Activated CD8-positive, alpha-beta memory T cell treated with anti-CD3 and anti-CD28 coated beads for 1 hour (primary cell): ENCODE measurements at regions not wholly inside any gene's neighbourhood (a gene's known extent, or its start where the extent isn't known, plus 50 kb on each side); places are given as distances from the start of the nearest gene placed in this dataset.

ENCODE experiments used
- DNase-seq, 2 donors: peaks; one replicate each; pipeline ENCODE4 v3.0.0-alpha.2; 2020; ENCODE audit warnings: low read depth in 1 of 2; ENCODE audit errors: extremely low read depth in 1 of 2

DNA sequence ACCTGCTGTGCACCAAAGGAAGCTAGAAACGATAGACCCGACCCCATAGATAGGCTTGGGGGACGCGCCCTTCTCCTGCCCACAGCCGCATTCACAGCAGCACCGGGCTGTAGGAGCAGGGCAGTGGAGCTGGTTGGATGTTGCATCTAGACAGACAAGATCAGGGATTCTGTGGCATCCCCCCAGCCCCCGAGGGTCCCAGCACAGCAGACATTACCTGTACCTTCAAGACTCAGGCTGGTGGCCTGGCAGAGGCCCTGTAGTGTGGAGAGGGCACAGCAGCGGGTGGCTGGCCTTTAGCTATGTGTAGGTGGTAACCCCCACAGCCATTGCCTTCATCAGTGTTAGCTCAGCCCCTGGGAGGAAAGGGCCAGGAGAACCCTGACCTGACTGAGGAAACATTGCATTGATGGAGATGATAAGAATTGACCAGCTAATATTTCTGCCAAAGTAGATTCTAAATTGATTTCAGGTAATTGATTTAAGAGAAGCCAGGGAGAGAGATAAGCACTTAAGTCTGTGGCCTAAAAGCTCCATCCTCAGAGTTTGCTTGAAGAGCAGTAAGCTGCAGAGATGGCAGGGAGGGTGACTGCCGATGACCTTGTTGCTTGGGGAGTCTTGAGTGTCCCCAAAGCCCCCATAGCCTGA, 269.4 kb downstream of the TLE3 start:
- DNase-seq: no peak

DNA sequence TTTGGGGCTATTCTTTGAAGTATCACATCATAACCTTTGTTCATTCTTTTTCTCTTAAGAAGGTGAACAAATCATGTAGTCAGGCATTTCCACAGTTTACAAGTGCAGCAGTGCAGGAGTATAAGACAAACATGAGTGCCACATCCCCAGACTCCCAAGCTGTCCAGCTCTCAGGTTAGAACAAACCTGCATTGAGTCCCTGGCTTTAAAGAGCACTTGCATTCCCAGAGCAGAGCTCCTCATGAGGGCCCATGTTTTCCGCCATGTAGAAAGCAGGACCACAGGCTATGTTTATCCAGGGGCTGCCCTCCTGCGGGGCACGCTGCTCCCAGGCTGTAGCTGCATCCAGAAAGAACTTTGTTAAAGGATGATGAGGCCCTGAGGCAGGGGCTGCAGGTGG, 267.7 kb downstream of the TLE3 start:
- no peak for DNase-seq

DNA sequence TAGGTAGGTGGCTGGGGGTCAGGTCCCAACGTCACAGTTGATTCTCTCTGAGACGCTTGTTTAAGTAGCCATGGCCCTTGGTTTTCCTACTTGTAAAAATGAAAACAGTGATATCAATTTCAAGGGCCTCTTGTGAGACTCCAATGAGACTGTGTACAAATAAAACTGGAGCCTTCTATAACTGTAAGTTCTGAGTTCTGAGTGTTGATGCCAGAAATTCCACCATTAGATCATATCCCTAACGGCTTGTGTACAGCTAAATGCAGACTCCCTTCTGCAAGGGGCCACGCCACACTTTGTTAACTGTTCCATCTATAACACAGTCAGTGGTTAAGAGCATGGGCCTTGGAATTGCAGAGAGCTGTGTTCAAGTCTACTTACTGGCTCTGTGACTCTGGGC, 267.3 kb downstream of the TLE3 start:
- DNase-seq: no peak

DNA sequence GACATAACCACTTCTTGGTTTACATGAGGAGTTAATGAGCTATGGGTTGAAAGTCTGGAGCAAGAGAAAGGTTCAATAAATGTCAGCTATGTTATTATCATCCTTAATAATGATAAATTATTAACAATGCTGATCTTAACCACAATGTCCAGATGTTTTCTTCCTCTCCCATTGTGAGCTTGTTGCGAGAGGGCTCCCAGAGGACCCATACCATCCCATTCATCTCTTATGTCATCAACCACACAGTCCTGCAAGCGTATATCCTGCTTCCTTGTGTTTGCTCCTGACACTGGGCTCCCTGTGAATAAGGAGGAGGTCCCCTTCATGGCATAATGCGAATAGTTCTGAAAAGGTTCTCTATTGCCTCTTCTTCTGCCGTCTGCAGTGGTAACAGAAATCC, 266.8 kb downstream of the TLE3 start:
- no peak for DNase-seq

DNA sequence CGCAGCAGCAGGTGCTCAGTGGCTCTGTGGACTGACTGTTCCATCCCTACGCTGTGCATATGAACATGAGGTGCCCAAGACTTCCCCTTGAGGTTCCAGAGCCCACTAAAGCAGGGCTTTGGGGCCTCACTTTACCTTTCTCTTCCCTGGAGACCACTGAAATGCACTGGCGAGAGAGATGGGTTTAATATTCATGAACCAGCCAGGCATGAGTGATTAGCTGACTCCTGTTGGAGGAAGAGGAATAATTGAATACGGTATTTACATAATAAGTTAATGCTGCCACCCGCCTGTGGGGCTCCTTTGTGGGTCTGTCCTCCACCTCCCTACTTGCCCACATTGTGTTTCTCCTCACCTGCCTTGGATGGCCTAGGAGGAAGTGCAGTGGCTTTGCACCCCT, 263.4 kb downstream of the TLE3 start:
- no peak for DNase-seq

DNA sequence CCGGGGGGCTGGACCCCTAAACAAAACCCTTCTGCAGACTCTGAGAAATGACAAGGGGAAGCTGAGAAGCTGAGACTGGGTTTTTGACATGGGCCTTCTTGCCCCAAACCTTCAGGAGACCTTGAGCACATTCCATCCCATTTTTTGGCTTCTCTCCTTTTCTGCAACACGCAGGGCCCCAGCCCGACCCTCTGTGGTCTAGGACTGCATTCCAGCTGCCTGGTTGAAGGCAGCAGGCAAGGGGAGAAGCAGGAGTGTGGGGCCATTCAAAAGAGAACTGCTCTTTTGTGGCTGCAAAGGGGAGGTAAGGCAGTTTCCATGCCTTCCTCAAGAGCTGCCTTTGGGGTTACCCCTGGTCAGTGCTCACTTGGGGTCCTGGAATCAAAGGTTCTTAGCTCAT, 263.0 kb downstream of the TLE3 start:
- no peak for DNase-seq

DNA sequence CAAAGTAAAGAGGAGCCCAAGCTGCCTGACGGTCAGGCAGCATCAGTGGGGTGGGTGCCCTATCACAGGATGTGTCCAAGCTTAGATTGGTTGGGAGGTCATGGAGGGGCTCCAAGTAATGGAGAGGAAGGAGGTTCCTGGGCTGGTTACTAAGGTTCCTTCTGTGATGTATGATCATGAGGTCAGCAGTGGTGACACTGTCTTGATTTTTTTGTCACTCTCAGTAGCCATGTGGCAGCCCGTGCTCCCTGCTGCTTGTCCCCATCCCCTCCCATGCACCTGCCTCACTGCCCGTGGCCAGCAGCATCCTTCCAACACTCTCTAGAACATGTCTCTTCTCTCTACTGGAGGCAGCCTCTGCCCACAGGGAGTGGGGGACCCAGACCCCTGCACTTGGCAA, 261.7 kb downstream of the TLE3 start:
- DNase-seq: no peak

DNA sequence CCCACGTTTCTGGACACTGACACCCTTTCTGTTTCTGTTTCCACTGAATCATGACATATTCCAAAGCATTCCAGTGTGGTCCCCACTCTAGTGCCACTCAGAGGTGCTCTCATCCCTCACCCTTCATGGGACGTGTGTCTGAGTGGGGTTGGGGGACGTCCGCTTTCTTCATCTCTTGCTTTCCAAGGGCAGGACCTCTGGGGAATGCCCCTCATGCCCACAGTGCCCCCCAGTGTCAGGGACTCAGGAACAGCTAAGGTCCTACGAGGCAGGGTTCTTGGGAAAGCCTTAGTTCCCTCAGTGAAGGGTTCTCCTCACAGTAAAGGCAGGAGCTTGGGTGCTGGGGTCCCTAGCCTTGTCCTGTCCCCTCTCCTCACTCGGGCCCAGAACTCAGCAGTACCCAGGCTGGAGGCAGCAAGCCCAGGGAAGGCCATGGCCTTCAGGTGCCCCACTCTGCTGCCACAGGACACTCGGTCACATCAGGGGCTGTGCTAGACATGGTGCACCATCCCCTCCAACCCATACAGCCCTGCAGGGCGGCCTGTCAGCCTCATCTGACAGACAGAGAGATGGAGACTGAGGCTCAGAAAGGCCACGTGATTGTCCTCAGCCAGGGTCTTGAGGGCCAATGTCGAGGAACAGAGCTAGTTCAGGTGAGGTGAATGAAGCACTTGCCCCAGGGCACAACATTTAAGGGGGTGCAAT, 261.0 kb downstream of the TLE3 start:
- no peak for DNase-seq

DNA sequence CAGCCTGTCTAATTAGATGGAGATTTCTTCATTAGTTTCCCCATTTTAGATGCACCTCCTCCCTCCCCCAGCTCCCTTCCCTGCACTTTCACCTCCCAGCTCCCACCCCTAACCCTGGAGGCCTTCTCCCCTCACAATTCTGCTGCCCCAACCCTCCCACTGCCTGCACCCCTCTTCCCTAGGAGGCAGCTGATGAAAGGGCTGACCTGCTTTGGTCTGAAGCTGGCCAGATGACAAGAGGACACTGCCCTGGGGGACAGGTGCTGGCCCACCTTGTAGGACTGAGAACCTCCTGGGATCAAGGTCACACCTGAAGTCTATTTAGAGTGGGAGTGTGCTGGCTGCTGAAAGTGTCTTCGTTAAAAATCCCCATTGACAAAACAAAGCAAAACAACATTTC, 259.4 kb downstream of the TLE3 start:
- DNase-seq: no peak

DNA sequence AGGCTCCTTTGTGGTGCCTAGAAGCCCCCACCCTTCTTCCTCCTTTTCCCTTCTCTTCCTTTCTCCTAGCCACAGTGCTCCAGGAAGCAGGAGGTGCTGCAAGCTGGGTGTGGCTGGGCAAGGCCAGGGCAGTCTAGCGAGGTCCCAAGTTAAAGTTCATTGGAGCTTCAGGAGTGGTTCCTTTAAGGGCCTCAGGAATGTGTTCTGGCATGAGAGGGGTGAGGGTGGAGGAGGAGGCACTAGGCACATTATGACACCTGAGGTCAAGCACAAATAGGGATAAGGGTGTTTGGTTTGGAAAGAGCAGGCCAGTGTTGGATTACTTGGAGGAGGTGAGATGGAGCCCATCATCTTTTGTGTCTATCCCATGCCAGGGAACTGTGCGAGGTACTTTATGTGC, 258.7 kb downstream of the TLE3 start:
- no peak for DNase-seq

DNA sequence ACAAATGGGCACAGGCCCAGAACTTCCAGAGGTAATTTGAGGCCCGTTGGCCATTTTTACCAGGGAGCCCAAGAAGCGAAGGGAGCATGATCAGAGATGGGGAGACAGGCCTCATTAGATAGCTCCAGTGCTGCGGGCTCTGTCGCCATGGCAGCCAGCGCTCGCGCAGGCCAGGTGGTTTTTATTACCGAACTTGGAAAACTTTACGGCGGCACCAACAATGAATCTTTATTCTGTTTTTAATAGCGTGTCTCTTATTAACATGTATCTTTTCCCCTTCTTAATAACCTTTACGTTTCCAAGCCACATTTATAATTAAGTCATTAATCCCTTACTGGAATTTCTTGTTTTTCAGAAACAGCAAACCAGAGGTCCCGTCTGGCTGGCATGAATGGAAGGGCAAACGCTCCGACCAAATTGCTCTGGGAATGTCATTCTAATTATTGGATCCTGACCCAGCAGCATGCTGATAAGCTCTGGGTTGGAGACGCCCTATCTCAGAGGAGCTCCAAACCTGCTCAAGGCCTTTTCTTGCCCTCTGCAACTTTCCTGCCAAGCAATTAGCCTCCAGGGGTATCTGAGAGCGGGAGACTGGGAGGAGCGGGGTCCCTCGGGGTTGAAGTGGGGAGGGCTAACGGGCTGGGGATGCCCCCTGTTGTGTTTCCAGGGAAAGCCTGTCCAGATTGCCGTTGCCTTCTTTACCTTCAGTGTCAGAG, 256.4 kb downstream of the TLE3 start:
- DNase-seq: no peak

DNA sequence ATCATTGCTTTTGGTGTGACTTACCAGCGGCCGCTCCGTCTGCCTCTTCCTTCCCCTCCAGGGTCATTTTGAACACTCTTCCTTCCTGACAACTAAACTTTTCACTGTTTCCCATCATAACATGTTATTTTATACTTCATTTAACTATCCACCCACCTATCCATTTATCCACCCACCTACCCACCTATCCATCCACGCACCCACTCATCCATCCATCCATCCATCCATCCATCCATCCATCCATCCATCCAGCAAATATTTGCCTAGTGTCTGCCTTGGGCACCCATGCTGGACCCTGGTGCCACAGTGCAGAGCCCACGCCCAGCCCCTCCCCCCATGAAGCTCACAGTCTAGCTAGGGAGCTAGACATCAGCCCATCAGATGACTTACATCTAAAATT, 254.9 kb downstream of the TLE3 start:
- no peak for DNase-seq

DNA sequence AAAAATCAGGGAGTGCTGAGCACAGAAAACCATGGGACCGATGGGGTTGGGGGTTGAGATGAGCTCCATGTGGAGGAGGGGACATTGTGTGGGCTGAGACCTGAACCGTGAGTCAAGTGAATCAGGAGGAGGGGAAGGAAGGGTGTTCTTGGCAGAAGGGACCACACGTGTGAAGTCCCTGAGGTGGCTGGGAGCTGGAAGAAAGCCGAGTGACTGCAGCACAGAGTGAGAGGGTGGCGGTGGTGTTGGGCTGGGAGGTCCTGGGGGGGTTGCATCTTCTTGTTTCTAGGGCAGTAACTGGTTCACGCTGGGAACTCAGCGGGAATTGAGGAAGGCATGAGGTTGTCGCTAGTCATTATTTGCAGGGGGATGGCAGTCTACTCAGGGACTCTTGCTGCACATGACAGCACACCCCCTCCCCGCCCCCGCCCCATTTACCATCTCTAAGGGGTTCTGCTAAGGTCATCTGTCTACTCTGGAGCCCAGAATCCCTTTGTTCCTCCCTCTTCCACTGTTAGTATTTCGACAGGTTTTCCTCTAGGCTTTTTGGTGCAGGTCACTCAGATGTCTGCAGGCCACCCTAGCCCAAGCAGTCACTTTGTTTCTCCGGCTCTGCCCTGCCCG, 254.3 kb downstream of the TLE3 start:
- no peak for DNase-seq

DNA sequence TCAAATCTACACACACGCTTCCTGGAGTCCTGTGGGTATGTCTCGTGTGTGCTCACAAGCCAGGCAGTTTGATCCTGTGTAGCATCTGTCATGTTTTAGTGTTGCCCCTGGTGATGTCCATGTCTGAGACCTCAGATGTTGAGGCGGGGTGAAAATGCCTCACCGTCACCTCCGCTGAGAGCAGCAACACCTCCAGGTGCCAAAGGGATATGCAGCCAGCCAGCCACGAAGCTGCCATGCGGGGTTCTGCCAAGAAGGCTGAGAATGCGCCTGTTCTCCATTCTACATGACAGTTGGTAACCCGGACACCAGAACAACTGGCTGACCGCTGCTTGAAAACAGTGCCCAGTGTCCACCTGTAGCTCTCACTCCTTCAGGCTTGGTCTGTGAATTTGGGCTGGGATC, 253.8 kb downstream of the TLE3 start:
- no peak for DNase-seq

DNA sequence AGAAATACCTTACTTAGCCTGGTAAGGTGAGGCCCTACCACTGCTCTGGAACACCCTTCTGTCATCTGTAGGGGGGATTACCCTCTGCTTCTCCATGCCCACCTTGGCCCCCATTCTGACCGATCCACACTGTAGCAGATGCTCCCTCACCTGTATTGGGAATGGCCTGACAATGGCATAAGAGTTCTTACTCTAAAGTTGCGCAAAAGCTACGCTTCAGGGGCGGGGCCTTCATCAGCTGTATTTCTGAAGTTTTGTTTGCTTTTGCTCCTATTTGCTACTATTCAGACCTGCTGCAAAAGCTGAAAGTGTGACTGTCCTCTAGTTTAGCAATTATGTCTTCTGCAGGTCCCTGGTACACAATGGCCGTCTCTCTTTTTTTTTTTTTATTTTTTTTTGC, 252.6 kb downstream of the TLE3 start:
- no peak for DNase-seq

DNA sequence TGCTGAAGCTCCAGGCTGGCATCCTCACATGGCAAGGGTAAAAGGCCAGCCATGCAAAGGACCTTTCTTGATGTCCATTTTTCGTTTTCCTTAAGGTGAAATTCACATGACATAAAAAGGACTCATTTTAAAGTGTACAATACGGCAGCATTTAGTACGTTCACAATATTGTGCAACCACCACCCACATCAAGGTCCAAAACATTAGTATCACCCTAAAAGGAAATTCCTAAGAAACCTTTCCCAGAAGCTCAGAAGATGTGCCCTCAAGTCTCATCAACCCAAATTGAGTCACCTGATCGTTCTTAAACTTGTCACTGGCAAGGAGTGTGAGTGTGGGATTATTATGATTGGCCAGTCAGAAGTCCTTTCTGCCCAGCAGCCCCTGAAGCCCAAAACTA, 250.1 kb downstream of the TLE3 start:
- no peak for DNase-seq

DNA sequence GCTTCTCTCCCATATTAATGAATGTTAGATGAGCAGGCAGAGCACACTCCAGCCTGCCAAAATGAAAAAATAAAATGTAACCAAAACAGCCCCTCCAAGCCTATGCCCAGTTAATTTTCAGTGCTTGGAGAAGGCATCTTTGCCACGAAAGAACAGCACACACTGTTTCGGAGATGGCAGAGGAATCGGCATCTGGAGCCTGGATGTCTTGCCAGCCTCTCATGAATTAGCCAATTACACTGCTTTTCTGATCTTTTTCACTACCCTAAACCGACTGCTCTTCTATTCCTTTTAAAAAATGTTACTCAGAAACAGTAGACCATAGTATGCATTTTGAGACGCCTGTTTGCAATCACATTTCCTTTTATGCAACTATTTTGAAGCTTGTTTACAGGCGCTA, 249.6 kb downstream of the TLE3 start:
- no peak for DNase-seq

DNA sequence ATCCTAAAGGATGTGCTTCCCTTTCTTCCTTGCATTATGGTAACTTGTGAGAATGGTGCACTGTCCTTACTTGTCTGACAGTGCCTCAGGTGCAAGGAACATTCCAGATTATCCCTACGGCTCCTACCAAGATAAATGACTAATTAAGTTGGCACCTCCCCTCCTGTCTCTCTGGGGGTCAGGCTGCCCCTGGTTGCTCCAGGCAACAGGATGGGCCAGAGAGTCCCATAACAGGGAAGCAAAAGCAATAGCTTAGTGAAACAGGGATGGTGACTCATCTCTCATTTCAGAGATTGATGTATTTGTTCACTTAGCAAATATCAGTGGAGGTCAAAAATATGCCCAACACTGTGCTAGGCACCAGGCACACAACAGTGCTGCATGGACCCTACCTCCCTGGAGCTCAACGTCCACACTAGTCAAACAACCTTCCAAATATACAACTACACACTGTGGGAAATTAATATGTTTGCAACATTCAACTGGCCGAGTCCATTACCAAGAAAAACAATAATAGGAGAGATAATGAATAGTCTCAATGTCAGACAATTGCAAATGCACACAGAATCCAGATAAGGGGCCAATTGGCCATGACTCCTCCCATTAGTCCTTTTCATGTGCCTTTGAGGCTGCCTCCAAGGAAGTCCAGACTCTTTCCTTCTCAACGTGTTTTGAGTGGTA, 249.0 kb downstream of the TLE3 start:
- DNase-seq: no peak

DNA sequence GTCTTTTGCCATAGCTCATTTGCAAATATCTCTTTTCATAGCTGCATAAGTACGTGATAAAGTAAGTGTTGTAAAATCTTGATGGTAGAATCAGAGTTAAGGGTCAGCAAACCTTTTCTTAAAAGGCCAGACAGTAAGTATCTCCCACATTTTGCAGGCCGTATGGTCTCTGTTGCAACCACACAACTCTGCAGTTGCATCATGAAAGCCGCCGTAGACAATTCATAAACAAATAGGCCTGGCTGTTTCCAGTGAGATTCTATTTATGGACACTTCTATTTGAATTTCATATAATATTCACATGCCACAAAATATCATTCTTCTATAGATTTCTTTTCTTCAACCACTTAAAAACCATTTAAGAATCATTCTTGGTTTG, 248.5 kb downstream of the TLE3 start:
- no peak for DNase-seq

DNA sequence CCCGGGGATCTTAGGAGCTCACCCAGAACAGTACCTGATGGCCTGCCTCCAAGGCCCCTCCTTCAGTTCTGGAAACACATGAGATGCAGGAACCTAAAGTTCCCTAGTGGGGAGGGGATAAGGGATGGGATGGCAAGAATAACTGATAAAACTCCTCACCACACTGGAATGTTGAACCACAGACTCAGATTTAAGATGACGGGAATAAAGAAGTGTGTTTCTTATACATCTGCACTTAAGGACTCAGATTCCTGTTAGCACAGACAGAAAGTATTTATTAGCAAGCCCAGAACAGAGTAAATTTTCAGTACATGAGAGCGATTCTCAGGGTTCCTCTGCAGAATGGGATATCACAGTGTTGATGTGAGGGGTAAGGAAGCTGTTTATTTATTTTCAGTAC, 245.2 kb downstream of the TLE3 start:
- no peak for DNase-seq

DNA sequence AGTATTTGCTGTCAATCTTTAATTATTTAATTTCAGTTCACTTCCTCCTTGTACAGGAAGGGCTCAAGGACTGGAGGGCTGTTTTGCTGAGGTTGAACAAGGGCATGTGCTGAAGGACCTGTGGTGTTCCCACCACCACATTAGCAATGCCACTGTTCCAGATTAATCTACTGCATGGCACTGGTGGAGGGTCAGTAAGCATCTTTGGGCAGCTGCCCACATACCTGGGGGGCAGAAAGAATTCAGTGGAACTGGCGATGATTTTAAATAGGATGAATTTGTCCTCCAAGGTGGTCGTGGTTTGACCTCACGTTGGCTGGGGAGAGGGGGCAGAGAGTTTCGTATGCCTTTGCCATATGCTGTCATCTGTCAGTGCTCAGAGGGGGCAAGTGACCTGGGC, 244.8 kb downstream of the TLE3 start:
- no peak for DNase-seq
